ENCODE measurements at regions not wholly inside any gene's neighbourhood (a gene's known extent, or its start where the extent isn't known, plus 50 kb on each side); places are given as distances from the start of the nearest gene placed in this dataset.

- ChIA-PET CTCF (no interaction called here), POLR2A (no interaction called here)
Measured at GRCh38 chr9:95640336-95640735, 123.6 kb upstream of the PTCH1 start.

GRCh38 chr9:95635986-95636671 lies 119.4 kb upstream of the PTCH1 start:
- ChIA-PET CTCF (no interaction called here), POLR2A (no interaction called here)

- CTCF ChIA-PET = no interaction called here
- POLR2A ChIA-PET = no interaction called here
Measured at GRCh38 chr9:95634536-95634935, 117.8 kb upstream of the PTCH1 start.

- POLR2A ChIA-PET = no interaction called here
- CTCF ChIA-PET = no interaction called here
Measured at GRCh38 chr9:95634114-95634513, 117.3 kb upstream of the PTCH1 start.

GRCh38 chr9:95629585-95629984 lies 112.8 kb upstream of the PTCH1 start:
- CTCF ChIA-PET = no interaction called here
- POLR2A ChIA-PET = no interaction called here

- ChIA-PET CTCF (interaction anchor here (0.6 kb wide), 1 partner anchor 817 kb away, joined by 3 read pairs; no protein-coding TSS in a partner anchor), POLR2A (no interaction called here)
Measured at GRCh38 chr9:95627802-95628201, 111.0 kb upstream of the PTCH1 start.

- CTCF ChIA-PET = interaction anchor here (0.6 kb wide), 1 partner anchor 818 kb away, joined by 3 read pairs; no protein-coding TSS in a partner anchor
Measured at GRCh38 chr9:95626885-95627558, 110.3 kb upstream of the PTCH1 start.

GRCh38 chr9:95626341-95626740 lies 109.6 kb upstream of the PTCH1 start:
- CTCF ChIA-PET = no interaction called here
- POLR2A ChIA-PET = no interaction called here

More at GRCh38 chr9:95626885-95627558, 110.3 kb upstream of the PTCH1 start:
- POLR2A ChIA-PET = no interaction called here

GRCh38 chr9:95623640-95624039 lies 106.9 kb upstream of the PTCH1 start:
- POLR2A ChIA-PET = no interaction called here
- CTCF ChIA-PET = no interaction called here

GRCh38 chr9:95620722-95621121 lies 104.0 kb upstream of the PTCH1 start:
- POLR2A ChIA-PET = no interaction called here
- CTCF ChIA-PET = no interaction called here

GRCh38 chr9:95620314-95620713 lies 103.5 kb upstream of the PTCH1 start:
- POLR2A ChIA-PET = no interaction called here

GRCh38 chr9:95615246-95615645 lies 98.5 kb upstream of the PTCH1 start:
- ChIA-PET CTCF (no interaction called here), POLR2A (no interaction called here)

More at GRCh38 chr9:95620314-95620713, 103.5 kb upstream of the PTCH1 start:
- CTCF ChIA-PET = no interaction called here

GRCh38 chr9:95613670-95614069 lies 96.9 kb upstream of the PTCH1 start:
- ChIA-PET POLR2A (no interaction called here), CTCF (no interaction called here)

- POLR2A ChIA-PET = no interaction called here
- CTCF ChIA-PET = no interaction called here
Measured at GRCh38 chr9:95611354-95611753, 94.6 kb upstream of the PTCH1 start.

GRCh38 chr9:95610006-95610785 lies 93.4 kb upstream of the PTCH1 start:
- ChIA-PET CTCF (interaction anchor here (0.6 kb wide), 1 partner anchor 449 kb away, joined by 3 read pairs; no protein-coding TSS in a partner anchor), POLR2A (no interaction called here)

- CTCF ChIA-PET = no interaction called here
Measured at GRCh38 chr9:95609426-95609825, 92.7 kb upstream of the PTCH1 start.

GRCh38 chr9:95608341-95608740 lies 91.6 kb upstream of the PTCH1 start:
- ChIA-PET CTCF (no interaction called here), POLR2A (no interaction called here)

More at GRCh38 chr9:95609426-95609825, 92.7 kb upstream of the PTCH1 start:
- POLR2A ChIA-PET = no interaction called here

GRCh38 chr9:95607507-95607906 lies 90.7 kb upstream of the PTCH1 start:
- CTCF ChIA-PET = interaction anchor here (0.6 kb wide), 1 partner anchor 137 kb away, joined by 3 read pairs; no protein-coding TSS in a partner anchor
- POLR2A ChIA-PET = no interaction called here

GRCh38 chr9:95606489-95607350 lies 89.9 kb upstream of the PTCH1 start:
- POLR2A ChIA-PET = no interaction called here
- CTCF ChIA-PET = no interaction called here

Data from activated CD8-positive, alpha-beta memory T cell treated with anti-CD3 and anti-CD28 coated beads for 36 hours (primary cell).